ENCODE measurements at regions not wholly inside any gene's neighbourhood (a gene's known extent, or its start where the extent isn't known, plus 50 kb on each side); places are given as distances from the start of the nearest gene placed in this dataset.
"Not testable (repeated sequence)": the region's sequence is repeated elsewhere in the genome, so short reads cannot be mapped to it uniquely, and the experiment has no call there.

- no peak for DNase-seq (ENCODE audit: low read depth in 2 of 3, low spot score in 1 of 3)
Measured at GRCh38 chr12:107144441-107144840, 51.1 kb upstream of the CRY1 start.

DNA sequence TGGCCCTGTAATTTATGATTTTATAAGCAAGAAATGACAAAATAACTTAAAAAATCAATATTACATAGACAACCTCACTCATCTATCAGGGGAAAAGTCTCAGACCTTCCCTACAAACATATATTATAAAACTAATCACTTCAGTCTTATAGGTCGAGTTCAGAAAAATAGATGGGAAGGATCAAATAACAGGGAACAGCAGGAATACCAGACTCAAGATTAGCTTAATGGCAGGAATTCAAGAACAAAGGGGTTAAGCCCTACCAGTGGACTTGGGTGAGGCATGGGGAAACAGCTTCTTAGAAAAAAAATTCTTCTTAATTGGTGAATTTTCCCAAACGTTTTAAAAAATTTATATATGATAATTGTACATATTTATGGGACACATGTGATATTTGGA, 51.6 kb upstream of the CRY1 start:
- DNase-seq (ENCODE audit: low read depth in 2 of 3, low spot score in 1 of 3), result no peak

GRCh38 chr12:107145397-107145796, 52.0 kb upstream of the CRY1 start:
- DNase-seq (ENCODE audit: low read depth in 2 of 3, low spot score in 1 of 3), result no peak

DNA sequence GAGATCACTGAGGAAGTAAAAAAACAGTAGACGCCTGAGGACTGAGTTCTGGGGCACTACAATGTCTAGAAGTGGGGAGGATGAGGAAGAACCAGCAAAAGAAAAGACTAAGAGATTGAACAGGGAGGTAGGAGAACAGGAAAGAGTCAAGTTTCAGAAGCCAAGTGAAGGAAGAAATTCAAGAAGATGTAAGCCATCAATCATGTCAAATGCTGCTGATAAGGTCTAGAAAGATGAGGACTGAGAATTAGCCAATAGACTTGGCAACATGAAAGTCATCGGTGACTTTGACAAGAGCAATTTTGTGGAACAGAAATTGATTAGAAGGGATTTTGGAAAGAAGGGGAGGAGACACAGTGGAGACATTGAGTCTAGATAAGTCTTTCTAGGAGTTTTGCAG, 54.8 kb upstream of the CRY1 start:
- DNase-seq (ENCODE audit: low read depth in 2 of 3, low spot score in 1 of 3), result no peak

DNA sequence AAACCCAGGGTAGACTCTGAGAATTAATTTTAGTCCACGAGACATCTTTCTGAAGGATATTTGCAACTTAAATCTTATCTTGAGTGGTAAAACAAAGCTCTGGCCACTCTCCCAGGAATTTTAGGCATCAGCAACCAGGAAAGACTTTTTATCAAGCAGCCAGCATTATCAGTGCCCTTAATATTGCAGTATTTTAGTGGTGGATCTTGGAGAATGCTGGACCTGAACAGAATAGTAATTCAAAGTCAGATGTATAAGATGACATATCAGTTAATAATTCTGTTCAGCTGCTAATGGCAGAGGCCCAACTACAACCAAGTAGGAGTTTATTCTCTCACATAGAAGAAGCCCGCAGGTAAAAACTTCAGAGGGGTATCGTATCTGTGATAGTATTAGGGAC, 59.0 kb upstream of the CRY1 start:
- no peak for DNase-seq (ENCODE audit: low read depth in 2 of 3, low spot score in 1 of 3)

GRCh38 chr12:107159384-107159900, 66.1 kb upstream of the CRY1 start:
- no peak for DNase-seq (ENCODE audit: low read depth in 2 of 3, low spot score in 1 of 3)

DNA sequence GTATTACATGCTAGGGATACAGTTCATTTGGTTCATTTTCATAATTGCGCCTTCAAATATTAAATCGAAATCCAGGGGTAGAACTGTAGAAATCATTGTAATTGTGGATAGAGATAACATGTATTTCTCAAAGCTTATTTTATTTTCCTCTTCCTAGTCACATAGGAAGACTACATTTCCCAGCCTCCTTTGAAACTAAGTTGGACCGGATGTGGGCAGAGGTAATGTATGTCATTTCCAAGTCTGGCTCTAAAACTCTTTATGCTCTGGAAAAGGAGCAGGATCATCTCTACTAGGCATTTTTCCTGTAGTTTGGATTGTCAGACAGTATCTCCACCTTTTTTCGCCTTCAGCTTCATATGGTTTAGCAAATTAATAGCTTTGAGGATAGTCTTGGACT, 70.1 kb upstream of the CRY1 start:
- DNase-seq (ENCODE audit: low read depth in 2 of 3, low spot score in 1 of 3), result no peak

DNA sequence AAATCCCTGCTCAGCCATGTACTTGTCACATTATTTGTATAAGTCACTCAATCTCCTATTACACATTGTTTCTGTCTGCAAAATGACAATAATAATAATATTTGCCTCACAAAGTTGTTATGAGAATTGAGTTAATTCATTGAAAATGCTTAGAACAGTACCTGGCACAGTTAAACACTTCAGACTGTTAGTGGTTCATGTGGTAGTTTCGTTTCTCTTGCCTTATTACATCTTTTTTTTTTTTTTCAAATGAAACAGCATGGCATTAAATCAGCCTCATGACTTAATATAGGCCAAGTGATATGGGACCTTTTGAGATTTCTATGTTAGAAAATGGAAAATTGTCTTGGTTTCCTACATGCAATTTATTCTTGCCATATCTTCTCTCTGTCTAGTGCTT, 71.0 kb upstream of the CRY1 start:
- no peak for DNase-seq (ENCODE audit: low read depth in 2 of 3, low spot score in 1 of 3)

GRCh38 chr12:107165581-107165980, 72.2 kb upstream of the CRY1 start:
- DNase-seq (ENCODE audit: low read depth in 2 of 3, low spot score in 1 of 3), result no peak

DNA sequence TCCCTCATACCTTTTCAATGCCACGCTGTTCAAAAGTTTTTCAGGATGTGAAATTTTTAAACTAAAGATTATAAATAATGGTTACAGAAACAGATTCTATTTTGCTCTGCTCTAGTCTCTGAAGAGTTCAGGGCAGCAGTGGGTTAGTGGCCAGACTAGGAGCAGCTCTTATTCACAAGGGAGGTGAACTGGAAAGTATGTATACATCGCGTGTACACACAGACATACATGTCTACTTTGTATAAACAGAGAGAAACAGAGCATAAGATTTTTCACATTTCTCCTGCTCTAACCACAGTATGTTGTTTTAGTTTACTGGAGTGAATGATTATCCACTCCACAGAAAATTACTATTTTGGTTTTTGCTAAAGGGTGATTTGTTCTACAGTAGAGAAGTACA, 74.4 kb upstream of the CRY1 start:
- DNase-seq (ENCODE audit: low read depth in 2 of 3, low spot score in 1 of 3), result no peak

DNA sequence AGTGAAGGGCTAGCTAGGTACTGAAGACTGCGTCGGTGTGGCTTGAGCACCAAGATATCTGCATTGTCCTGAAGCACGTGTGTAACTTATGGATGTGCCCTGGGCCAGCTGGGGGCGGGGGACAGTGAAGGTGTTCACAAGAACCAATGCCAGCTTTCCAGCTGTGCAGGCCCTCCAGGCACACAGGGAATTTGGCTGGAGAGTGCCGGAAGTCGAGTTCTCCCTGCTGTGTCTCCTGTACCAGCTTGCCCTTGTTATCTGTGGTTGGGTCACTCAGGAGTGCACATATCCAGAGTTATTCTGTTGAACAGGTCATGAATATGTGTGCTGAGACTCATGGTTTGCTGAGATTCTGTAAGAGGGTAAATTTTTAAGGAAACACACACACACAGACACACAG, 75.9 kb upstream of the CRY1 start:
- no peak for DNase-seq (ENCODE audit: low read depth in 2 of 3, low spot score in 1 of 3)

GRCh38 chr12:107178776-107179175, 85.4 kb upstream of the CRY1 start:
- no peak for DNase-seq (ENCODE audit: low read depth in 2 of 3, low spot score in 1 of 3)

DNA sequence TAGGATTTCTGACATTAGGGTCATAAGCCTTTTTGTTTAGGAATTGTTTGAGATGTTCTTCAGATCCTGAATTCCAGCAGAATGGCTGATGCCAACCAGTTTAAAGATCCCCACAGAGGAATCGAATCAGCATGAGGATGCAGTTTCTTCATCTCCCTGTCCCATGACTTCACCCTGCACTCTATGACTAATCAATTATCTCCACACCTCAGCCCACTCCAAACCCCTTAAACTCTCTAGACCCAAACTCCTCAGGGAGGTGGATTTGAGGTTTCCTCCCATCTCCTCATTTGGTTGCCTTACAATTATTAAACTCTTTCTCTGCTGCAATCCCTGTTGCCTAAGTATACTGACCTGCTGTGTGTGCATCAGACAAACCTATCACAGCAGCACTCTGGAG, 86.5 kb upstream of the CRY1 start:
- DNase-seq (ENCODE audit: low read depth in 2 of 3, low spot score in 1 of 3), result no peak

- no peak for DNase-seq (ENCODE audit: low read depth in 2 of 3, low spot score in 1 of 3)
Measured at GRCh38 chr12:107180272-107180671, 86.9 kb upstream of the CRY1 start.

DNA sequence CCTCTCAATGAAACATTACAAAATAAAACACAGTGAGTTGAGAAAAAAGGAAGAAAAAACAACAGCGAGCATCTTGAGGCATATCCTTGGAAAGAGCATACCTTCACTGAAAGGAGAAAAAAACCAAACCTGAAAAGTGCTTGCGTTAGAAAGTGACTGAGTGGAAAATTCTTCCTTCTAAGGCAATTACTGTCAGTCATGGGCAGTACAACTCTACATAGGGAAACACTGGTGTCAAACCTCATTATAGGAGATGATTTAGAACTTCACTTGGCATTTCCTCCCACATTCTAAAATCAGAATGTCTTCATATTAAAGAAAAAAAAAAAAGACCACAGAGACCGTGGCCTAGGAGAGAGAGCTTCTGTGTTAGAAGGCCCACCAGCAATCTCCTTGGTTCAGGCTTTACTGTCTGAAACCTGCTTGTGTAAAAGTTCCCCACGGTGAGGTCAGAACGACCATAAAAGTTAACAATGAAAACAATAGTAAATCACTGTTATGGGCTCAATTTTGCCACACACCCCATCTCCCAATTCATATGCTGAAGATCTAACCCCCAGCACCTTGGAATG, 91.1 kb upstream of the CRY1 start:
- DNase-seq (ENCODE audit: low read depth in 2 of 3, low spot score in 1 of 3), result no peak

GRCh38 chr12:107196681-107197080, 103.3 kb upstream of the CRY1 start:
- no peak for DNase-seq (ENCODE audit: low read depth in 2 of 3, low spot score in 1 of 3)

DNA sequence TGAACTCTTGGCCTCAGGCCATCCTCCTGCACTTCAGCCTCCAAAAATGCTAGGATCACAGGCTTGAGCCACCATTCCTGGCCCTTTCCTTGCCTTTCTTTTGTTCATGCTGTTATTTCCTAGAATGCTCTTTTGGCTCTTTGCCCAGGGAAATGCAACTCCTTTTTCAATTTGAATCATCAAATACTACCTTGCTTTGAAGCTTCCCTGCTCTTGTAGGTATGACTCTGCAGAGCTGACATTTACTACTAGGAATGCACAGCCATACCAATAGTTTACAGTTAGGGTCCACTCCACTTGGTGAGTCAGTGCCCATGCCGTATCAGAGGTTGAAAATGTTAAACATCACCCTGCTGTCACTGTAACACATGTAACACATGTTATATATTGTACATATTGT, 107.0 kb upstream of the CRY1 start:
- DNase-seq (ENCODE audit: low read depth in 2 of 3, low spot score in 1 of 3), result no peak

GRCh38 chr12:107207931-107208525, 114.7 kb upstream of the CRY1 start:
- no peak for DNase-seq (ENCODE audit: low read depth in 2 of 3, low spot score in 1 of 3)

GRCh38 chr12:107209700-107210099, 116.4 kb upstream of the CRY1 start:
- DNase-seq (ENCODE audit: low read depth in 2 of 3, low spot score in 1 of 3), result not testable (repeated sequence)

GRCh38 chr12:107214373-107214773, 121.0 kb upstream of the CRY1 start:
- DNase-seq (ENCODE audit: low read depth in 2 of 3, low spot score in 1 of 3), result peak in 1 of 3 donors; percentile 8

DNA sequence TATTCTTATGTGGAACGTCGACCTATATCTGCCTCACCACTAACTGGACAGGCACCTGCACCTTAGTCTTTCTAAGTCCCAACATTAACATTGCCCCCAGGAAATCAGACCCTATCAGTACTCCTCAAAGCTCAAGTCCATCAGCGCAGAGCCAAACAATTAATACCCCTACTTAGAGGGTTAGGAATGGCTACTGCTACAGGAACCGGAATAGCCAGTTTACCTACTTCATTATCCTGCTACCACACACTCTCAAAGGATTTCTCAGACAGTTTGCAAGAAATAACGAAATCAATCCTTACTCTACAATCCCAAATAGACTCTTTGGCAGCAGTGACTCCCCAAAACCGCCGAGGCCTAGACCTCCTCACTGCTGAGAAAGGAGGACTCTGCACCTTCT, 123.1 kb upstream of the CRY1 start:
- not testable (repeated sequence) for DNase-seq (ENCODE audit: low read depth in 2 of 3, low spot score in 1 of 3)

- no peak for DNase-seq (ENCODE audit: low read depth in 2 of 3, low spot score in 1 of 3)
Measured at GRCh38 chr12:107219301-107219700, 126.0 kb upstream of the CRY1 start.

DNA sequence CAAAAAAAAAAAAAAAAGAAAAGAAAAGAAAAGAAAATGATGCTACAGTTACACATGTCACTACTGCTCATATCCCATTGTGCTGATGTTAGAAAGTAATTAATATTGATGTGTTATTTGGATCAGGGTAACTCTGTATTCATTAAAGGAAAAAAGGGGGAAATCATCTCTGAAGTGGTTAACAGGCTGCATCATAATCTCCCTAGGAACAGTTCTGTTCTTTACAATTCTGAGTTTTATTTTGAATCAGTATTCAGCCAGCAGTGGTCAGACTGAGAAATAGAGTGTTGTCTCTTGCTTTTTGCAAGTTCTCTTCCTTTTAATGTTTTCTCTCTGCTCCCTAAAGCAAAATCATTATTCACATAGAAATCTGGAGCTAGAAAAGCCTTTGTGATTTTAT, 128.6 kb upstream of the CRY1 start:
- no peak for DNase-seq (ENCODE audit: low read depth in 2 of 3, low spot score in 1 of 3)

Measured in stimulated activated CD4-positive, alpha-beta T cell treated with anti-CD3 and anti-CD28 coated beads, Interleukin-12 subunit alpha, Interleukin-12 subunit beta, amount 100 ng/mL, for 48 hours (primary cell).